Ishikawa (cell line): ENCODE measurements at regions not wholly inside any gene's neighbourhood (a gene's known extent, or its start where the extent isn't known, plus 50 kb on each side); places are given as distances from the start of the nearest gene placed in this dataset.

Experiments used
- CEBPB ChIP-seq: IDR thresholded peaks from 2 replicates; pipeline ENCODE4 v1.6.1; 2012
- CREB1 ChIP-seq: IDR thresholded peaks from 2 replicates; pipeline ENCODE4 v1.6.1; 2012; ENCODE audit warnings: low read depth
- EGR1 ChIP-seq: IDR thresholded peaks from 2 replicates; pipeline ENCODE4 v1.6.1; 2012
- EP300 ChIP-seq: IDR thresholded peaks from 2 replicates; pipeline ENCODE4 v1.6.1; 2012; ENCODE audit warnings: borderline replicate concordance
- FOXM1 ChIP-seq: IDR thresholded peaks from 2 replicates; pipeline ENCODE4 v1.6.1; 2012; ENCODE audit warnings: low read depth, borderline replicate concordance
- NFIC ChIP-seq: IDR thresholded peaks from 2 replicates; pipeline ENCODE4 v1.6.1; 2012
- RAD21 ChIP-seq: IDR thresholded peaks from 2 replicates; pipeline ENCODE4 v1.6.1; 2012; ENCODE audit warnings: low read depth
- TAF1 ChIP-seq: IDR thresholded peaks from 2 replicates; pipeline ENCODE4 v1.6.1; 2012; ENCODE audit warnings: low read depth, mild to moderate bottlenecking
- TCF12 ChIP-seq: IDR thresholded peaks from 2 replicates; pipeline ENCODE4 v1.6.1; 2012; ENCODE audit warnings: low read depth
- TEAD4 ChIP-seq: IDR thresholded peaks from 2 replicates; pipeline ENCODE4 v1.6.1; 2012
- YY1 ChIP-seq: IDR thresholded peaks from 2 replicates; pipeline ENCODE4 v1.6.1; 2012; ENCODE audit warnings: low read depth
- ZBTB7A ChIP-seq: IDR thresholded peaks from 2 replicates; pipeline ENCODE4 v1.6.1; 2012; ENCODE audit warnings: low read depth
- TF ChIP-seq, protein P1 (sequence below): IDR thresholded peaks from 2 replicates; pipeline ENCODE4 v1.6.1; 2012; ENCODE audit warnings: low read depth, mild to moderate bottlenecking
- TF ChIP-seq, protein P2 (sequence below): IDR thresholded peaks from 2 replicates; pipeline ENCODE4 v1.6.1; 2012
- TF ChIP-seq, protein P3 (sequence below): IDR thresholded peaks from 2 replicates; pipeline ENCODE4 v1.6.1; 2012

DNA sequence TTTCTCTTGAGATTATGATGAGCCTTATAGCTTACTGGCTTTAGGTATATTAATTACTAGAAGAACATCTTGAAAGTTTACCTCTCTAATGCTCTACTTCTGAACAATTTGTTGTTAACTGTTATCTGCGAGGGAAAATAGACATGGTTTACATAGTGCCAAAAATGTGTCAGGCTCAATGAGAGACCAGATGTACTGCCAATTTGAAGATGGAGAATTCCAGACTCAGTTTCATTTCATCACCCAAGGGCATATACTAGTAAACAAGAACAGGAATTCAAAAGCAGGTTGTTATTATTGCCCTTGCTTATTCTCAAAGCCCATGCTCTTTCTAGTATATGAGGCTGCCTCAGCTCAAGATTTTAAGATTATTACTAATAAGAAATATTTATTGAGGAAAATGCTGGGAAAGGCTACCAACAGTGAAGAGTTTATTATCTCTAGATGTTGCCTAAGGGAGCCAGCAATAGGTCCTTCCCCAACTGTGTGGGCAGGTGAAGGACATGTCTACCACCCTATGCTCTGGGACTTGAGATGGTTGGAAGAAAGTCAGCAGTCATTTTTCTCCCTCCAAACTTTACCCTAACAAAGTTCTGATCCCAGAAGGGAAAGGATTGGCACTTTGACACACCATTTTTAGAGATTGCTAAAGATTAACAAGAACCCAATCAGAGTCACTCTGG, 792.7 kb downstream of the METTL4 start:
- TF ChIP-seq FOXM1: no peak

DNA sequence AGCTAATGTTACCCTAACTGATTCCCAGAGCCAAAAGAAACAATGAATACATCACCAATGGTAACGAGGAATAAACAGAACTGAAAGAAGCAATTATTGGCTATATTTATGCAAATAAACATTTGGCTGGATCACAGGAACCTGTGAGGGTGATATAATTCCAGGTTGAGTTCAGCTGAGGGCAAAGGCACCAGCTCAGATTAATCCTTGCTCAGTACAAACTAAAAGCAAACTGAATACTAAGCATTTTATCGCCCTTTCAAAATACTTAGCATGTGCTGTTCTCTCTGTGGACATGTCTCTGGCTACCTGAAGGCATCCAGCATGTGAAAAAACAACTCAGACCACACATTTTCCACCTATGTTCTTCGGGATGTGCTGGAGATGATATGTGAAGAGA, 791.7 kb downstream of the METTL4 start:
- TF ChIP-seq RAD21 (no peak), FOXM1 (no peak), EP300 (no peak), EGR1 (no peak), TAF1 (no peak), CREB1 (no peak), NFIC (no peak), YY1 (no peak), TCF12 (no peak), CEBPB (no peak), ZBTB7A (no peak), TEAD4 (no peak)
- TF ChIP-seq, protein P1, sequence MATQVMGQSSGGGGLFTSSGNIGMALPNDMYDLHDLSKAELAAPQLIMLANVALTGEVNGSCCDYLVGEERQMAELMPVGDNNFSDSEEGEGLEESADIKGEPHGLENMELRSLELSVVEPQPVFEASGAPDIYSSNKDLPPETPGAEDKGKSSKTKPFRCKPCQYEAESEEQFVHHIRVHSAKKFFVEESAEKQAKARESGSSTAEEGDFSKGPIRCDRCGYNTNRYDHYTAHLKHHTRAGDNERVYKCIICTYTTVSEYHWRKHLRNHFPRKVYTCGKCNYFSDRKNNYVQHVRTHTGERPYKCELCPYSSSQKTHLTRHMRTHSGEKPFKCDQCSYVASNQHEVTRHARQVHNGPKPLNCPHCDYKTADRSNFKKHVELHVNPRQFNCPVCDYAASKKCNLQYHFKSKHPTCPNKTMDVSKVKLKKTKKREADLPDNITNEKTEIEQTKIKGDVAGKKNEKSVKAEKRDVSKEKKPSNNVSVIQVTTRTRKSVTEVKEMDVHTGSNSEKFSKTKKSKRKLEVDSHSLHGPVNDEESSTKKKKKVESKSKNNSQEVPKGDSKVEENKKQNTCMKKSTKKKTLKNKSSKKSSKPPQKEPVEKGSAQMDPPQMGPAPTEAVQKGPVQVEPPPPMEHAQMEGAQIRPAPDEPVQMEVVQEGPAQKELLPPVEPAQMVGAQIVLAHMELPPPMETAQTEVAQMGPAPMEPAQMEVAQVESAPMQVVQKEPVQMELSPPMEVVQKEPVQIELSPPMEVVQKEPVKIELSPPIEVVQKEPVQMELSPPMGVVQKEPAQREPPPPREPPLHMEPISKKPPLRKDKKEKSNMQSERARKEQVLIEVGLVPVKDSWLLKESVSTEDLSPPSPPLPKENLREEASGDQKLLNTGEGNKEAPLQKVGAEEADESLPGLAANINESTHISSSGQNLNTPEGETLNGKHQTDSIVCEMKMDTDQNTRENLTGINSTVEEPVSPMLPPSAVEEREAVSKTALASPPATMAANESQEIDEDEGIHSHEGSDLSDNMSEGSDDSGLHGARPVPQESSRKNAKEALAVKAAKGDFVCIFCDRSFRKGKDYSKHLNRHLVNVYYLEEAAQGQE: no peak
- TF ChIP-seq, protein P2, sequence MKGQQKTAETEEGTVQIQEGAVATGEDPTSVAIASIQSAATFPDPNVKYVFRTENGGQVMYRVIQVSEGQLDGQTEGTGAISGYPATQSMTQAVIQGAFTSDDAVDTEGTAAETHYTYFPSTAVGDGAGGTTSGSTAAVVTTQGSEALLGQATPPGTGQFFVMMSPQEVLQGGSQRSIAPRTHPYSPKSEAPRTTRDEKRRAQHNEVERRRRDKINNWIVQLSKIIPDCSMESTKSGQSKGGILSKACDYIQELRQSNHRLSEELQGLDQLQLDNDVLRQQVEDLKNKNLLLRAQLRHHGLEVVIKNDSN: no peak
- TF ChIP-seq, protein P3, sequence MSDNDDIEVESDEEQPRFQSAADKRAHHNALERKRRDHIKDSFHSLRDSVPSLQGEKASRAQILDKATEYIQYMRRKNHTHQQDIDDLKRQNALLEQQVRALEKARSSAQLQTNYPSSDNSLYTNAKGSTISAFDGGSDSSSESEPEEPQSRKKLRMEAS: no peak

DNA sequence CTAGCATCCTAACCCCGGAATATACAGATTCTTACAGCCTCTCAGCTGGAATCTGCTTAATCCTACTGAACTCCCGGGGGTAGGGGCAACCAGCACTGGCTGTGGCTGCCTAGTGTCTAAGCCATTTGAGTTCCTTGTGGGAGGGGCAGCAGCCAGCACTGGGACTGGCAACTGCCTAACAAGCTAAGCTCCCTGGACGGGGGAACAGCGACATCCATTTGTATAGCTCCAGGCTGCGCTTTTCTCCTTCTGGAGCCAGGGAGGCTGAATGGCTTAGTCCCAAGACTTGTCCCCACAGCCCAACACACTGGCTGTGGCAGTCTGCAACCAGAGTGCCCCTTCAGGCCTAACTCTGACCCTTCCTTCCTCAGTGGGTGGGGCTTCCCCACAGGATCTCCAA, 787.2 kb downstream of the METTL4 start:
- no peak for TF ChIP-seq CEBPB
- TF ChIP-seq TAF1: no peak
- no peak for TF ChIP-seq FOXM1
- TF ChIP-seq EGR1: no peak
- TF ChIP-seq EP300: no peak
- TF ChIP-seq, protein P1: no peak
- TF ChIP-seq CREB1: no peak
- no peak for TF ChIP-seq NFIC
- no peak for TF ChIP-seq TEAD4

DNA sequence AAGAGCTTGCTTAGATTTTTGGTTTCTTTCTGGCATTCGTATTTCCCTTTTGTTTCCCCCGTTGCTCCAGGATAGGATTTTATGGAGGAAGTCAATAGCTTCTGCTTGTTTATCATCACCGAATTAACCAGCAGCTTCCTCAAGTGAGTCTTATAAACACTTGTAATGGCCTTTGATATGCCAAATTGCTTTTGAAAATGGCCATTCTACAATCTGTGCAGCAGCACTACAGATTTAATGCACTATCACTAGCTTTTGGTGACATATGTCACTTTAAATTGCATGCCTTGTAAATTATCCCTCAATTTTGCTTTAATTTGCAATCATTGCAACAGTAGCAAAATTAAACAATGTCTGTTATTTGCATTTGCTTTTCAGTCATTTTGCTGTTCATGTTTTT, 774.7 kb downstream of the METTL4 start:
- TF ChIP-seq ZBTB7A (no peak), TEAD4 (no peak), CEBPB (no peak), TAF1 (no peak), FOXM1 (no peak), EGR1 (no peak), NFIC (no peak)

DNA sequence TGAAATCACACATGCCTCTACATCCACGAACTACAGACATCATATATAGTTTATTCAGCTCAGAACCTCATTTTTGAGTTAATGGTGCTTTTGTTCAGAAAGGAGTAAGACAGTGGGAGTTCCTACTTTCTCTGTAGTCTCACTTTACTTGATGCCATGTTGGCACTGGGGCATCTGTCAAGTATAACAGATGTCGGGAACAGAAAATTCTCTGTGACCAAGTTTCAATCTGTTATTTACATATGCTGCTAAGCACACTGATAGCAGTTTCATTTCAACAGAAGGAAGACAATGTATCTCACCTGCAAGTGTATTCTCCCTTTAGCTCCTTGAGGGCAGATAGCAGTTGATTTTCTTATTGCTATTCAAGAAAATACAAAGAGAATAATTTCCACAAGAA, 774.1 kb downstream of the METTL4 start:
- TF ChIP-seq, protein P1: no peak
- TF ChIP-seq CREB1: no peak

DNA sequence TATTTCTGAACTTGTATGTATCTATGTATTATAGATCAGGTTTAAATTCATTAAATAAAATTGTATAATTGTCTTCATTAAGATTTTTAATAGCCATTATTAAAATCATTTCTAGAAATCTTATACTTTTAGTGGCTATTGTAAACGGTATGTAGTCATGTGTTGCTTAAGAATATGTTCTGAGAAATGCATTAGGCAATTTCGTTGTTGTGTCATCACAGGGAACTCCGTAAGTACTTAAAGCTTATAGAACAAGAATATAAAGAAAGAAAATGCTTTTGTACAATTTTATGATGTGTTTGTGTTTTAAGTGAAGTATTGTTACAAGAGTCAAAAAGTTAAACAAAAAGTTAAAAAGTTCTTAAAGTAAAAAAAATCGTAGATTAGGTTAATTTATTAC, 765.8 kb downstream of the METTL4 start:
- TF ChIP-seq EGR1 (no peak), TCF12 (no peak), EP300 (no peak), ZBTB7A (no peak)
- TF ChIP-seq, protein P3: no peak
